ENCODE measurements at regions not wholly inside any gene's neighbourhood (a gene's known extent, or its start where the extent isn't known, plus 50 kb on each side); places are given as distances from the start of the nearest gene placed in this dataset.

- no peak overlapping the region for H3K4me2 ChIP-seq (ENCODE audit: low read depth, low read length)
- H3K9ac ChIP-seq (ENCODE audit: low read length), result no peak overlapping the region
- no peaks in the 10 kb centered on the region for H3K36me3 ChIP-seq (replicated peaks; ENCODE audit: insufficient read depth, low read length)
- no peaks in the 10 kb centered on the region for H3K9me3 ChIP-seq (replicated peaks; ENCODE audit: insufficient read depth, low read length)
- H3K4me1 ChIP-seq (ENCODE audit: low read length), result no peaks in the 10 kb centered on the region
- DNase-seq, result no peak
- H4K20me1 ChIP-seq (ENCODE audit: insufficient read depth, low read length), result no peaks in the 10 kb centered on the region
- no peaks in the 10 kb centered on the region for H3K27me3 ChIP-seq (replicated peaks; ENCODE audit: insufficient read depth, low read length)
- no peaks in the 10 kb centered on the region for H3K79me2 ChIP-seq (ENCODE audit: low read length)
- H2AFZ ChIP-seq (ENCODE audit: low read length), result no peak overlapping the region
- no peak overlapping the region for H3K27ac ChIP-seq (ENCODE audit: low read length)
- no peak overlapping the region for H3K4me3 ChIP-seq (ENCODE audit: low read length)
- no peaks in the 10 kb centered on the region for H3F3A ChIP-seq (ENCODE audit: insufficient read depth, low read length)
- TF ChIP-seq EZH2 (optimal IDR thresholded peaks at IDR 0.05; ENCODE audit: low read depth, low read length) (no peak), CTCF (IDR thresholded peaks at IDR 0.05; ENCODE audit: low read length) (no peak), EZH2phosphoT487 (IDR thresholded peaks at IDR 0.05; ENCODE audit: low read length) (no peak)
- no peaks in the 10 kb centered on the region for H3K9me2 ChIP-seq (replicated peaks; ENCODE audit: insufficient read depth, low read length)
Observed at GRCh38 chr6:71048320-71049164, 91.7 kb upstream of the B3GAT2 start.

- no peak for DNase-seq
- Histone ChIP-seq H3K36me3 (replicated peaks; ENCODE audit: insufficient read depth, low read length) (no peaks in the 10 kb centered on the region), H3K4me1 (ENCODE audit: low read length) (no peaks in the 10 kb centered on the region), H3K9me2 (replicated peaks; ENCODE audit: insufficient read depth, low read length) (no peaks in the 10 kb centered on the region), H3K4me3 (ENCODE audit: low read length) (no peak overlapping the region), H3K27me3 (replicated peaks; ENCODE audit: insufficient read depth, low read length) (no peaks in the 10 kb centered on the region), H4K20me1 (ENCODE audit: insufficient read depth, low read length) (no peaks in the 10 kb centered on the region), H2AFZ (ENCODE audit: low read length) (no peak overlapping the region), H3K9ac (ENCODE audit: low read length) (no peak overlapping the region), H3K9me3 (replicated peaks; ENCODE audit: insufficient read depth, low read length) (no peaks in the 10 kb centered on the region), H3F3A (ENCODE audit: insufficient read depth, low read length) (no peaks in the 10 kb centered on the region), H3K27ac (ENCODE audit: low read length) (no peak overlapping the region), H3K79me2 (ENCODE audit: low read length) (no peaks in the 10 kb centered on the region), H3K4me2 (ENCODE audit: low read depth, low read length) (no peak overlapping the region)
- TF ChIP-seq EZH2 (optimal IDR thresholded peaks at IDR 0.05; ENCODE audit: low read depth, low read length) (no peak), EZH2phosphoT487 (IDR thresholded peaks at IDR 0.05; ENCODE audit: low read length) (no peak), CTCF (IDR thresholded peaks at IDR 0.05; ENCODE audit: low read length) (no peak)
Observed at GRCh38 chr6:71049198-71049770, 92.4 kb upstream of the B3GAT2 start.

- H2AFZ ChIP-seq (ENCODE audit: low read length), result no peak overlapping the region
- H3K79me2 ChIP-seq (ENCODE audit: low read length), result no peaks in the 10 kb centered on the region
- no peaks in the 10 kb centered on the region for H4K20me1 ChIP-seq (ENCODE audit: insufficient read depth, low read length)
- DNase-seq, result no peak
- TF ChIP-seq CTCF (IDR thresholded peaks at IDR 0.05; ENCODE audit: low read length), result no peak
- H3K27ac ChIP-seq (ENCODE audit: low read length), result no peak overlapping the region
- no peak overlapping the region for H3K9ac ChIP-seq (ENCODE audit: low read length)
- H3K36me3 ChIP-seq (replicated peaks; ENCODE audit: insufficient read depth, low read length), result no peaks in the 10 kb centered on the region
- H3K9me3 ChIP-seq (replicated peaks; ENCODE audit: insufficient read depth, low read length), result no peaks in the 10 kb centered on the region
- no peak overlapping the region for H3K4me3 ChIP-seq (ENCODE audit: low read length)
- H3K27me3 ChIP-seq (replicated peaks; ENCODE audit: insufficient read depth, low read length), result no peaks in the 10 kb centered on the region
- no peaks in the 10 kb centered on the region for H3F3A ChIP-seq (ENCODE audit: insufficient read depth, low read length)
- no peaks in the 10 kb centered on the region for H3K4me1 ChIP-seq (ENCODE audit: low read length)
- no peak overlapping the region for H3K4me2 ChIP-seq (ENCODE audit: low read depth, low read length)
- no peaks in the 10 kb centered on the region for H3K9me2 ChIP-seq (replicated peaks; ENCODE audit: insufficient read depth, low read length)
Observed at GRCh38 chr6:71053475-71053874, 96.6 kb upstream of the B3GAT2 start.

All from MM.1S (cell line).